ENCODE measurements at regions not wholly inside any gene's neighbourhood (a gene's known extent, or its start where the extent isn't known, plus 50 kb on each side); places are given as distances from the start of the nearest gene placed in this dataset.

DNA sequence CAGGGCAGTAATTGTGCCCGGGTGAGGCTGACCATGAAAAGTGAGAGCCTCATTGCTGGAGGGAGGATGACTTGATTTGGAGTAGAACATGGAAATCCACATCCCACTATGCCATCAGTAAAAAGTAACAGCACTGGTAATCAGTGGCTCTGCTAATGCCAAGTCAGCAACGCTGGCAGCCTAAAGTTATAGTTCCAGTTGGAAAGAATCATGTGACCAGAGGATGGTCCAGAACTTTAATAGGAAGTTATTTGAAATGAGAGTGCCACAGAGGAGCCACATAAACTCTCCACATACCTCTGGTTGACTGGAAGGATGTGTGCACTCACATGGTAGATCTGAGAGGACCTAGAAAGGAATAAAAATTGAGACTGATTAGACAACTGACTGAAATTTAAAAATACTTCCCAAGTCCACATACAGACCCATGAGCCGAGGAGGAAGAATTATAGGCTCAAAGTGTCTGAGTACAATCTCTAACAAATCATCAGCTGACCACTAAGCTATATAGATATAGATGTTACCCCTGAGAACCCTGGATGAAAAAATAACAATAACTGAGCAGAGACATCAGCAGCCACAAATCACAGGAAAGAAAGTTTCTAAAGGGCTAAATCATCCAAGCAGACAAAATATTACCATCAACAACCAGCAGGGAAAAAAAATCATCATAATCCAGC lies 346.8 kb downstream of the STK39 start:
- DNase-seq (ENCODE audit: extremely low read depth in 1 of 11, low read depth in 9 of 11, low spot score in 4 of 11) = no peak

DNA sequence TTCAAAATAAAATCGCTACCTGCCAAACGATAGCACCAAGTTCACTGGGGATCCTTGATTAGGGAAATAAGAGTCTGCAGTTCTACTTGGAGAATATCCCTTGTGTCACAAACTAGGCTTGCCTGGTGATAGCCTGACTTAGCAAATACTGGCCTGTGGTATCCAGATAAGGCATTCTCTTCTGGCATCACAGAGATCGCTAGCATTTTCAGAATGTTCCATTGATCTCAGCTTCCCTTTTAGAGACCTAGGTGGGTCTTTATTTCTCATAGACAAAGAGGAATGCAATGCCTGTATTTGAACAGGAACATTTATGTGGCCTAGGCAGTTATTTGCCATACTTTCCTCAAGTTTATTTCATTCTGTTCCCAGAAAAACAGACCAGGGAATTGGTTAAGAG lies 349.1 kb downstream of the STK39 start:
- no peak for DNase-seq (ENCODE audit: extremely low read depth in 1 of 11, low read depth in 9 of 11, low spot score in 4 of 11)

DNA sequence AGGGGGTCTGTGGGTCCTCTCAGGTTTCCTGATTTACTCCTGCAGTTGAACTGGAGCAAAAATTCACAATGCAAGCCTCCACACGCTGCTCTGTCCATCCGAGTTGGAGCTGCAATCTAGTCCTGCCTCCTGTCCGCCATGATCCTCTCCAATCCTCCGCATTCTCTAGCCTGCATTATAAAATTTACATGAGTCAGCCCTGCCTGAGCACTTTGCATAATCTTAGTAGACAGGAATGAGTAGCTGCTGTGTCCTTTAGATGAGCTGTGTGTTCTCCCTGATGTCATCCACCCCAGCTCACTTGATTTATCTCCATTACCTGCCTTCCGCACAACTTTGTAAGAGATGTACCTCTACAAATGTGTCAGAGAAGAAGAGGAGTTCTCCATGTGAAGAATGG lies 355.6 kb downstream of the STK39 start:
- DNase-seq (ENCODE audit: extremely low read depth in 1 of 11, low read depth in 9 of 11, low spot score in 4 of 11) = no peak

GRCh38 chr2:167890739-167891138 lies 356.7 kb downstream of the STK39 start:
- DNase-seq (ENCODE audit: extremely low read depth in 1 of 11, low read depth in 9 of 11, low spot score in 4 of 11) = no peak

GRCh38 chr2:167880415-167880814 lies 367.0 kb downstream of the STK39 start:
- no peak for DNase-seq (ENCODE audit: extremely low read depth in 1 of 11, low read depth in 9 of 11, low spot score in 4 of 11)

GRCh38 chr2:167875529-167875928 lies 371.9 kb downstream of the STK39 start:
- DNase-seq (ENCODE audit: extremely low read depth in 1 of 11, low read depth in 9 of 11, low spot score in 4 of 11) = no peak

DNA sequence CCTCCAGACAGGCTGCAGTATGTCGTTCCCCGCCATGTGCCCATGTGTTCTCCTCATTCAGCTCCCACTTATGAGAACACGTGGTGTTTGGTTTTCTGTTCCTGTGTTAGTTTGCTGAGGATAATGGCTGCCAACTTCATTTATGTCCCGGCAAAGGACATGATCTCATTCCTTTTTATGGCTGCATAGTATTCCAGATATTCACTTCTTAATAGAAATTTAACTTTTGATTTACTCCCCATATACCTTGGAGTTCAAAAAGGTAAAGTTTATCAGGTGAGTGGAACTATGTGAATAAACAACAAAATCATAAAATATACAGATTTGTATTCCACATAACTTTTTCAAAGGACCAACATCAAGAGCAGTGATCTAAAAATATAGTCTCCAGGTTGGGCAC lies 372.6 kb downstream of the STK39 start:
- DNase-seq (ENCODE audit: extremely low read depth in 1 of 11, low read depth in 9 of 11, low spot score in 4 of 11) = no peak

DNA sequence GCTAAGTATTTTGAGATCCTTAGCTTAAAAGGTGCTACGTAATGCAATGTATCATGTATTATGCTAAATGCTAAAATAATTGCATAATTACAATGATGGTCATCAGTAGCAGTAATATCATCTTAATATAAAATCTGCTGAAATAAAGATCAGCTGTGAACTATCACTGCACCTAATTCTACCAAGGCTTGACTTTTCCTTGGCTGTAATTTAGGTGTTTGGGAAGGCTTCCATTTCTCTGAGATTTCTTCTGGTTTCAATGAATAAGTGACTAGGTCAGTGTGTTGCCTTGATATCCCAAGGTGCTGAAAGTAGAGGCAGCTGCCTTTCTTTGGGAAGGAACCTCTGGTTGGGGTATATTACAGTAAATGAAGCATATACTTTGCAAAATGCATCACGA lies 376.1 kb downstream of the STK39 start:
- no peak for DNase-seq (ENCODE audit: extremely low read depth in 1 of 11, low read depth in 9 of 11, low spot score in 4 of 11)

- no peak for DNase-seq (ENCODE audit: extremely low read depth in 1 of 11, low read depth in 9 of 11, low spot score in 4 of 11)
These were observed 378.2 kb downstream of the STK39 start for GRCh38 chr2:167869200-167869599.

DNA sequence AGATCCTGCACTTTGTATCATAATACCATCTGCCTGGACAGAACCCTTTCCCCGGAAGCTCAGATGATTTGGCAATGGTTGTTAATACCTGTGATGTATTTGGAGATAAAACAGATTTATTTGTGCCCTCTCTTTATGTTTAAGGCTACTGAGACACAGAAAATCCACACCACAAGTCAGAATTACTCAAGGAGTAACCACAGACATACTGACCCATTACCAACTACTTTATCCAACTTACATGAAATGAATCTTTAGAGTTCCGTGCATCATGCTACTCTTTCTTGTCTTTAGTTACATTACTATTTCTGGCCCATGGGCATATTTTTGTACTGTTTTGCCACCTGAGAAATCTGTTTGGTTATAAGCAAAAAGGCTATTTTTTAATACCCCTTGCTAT lies 384.0 kb downstream of the STK39 start:
- DNase-seq (ENCODE audit: extremely low read depth in 1 of 11, low read depth in 9 of 11, low spot score in 4 of 11) = no peak

DNA sequence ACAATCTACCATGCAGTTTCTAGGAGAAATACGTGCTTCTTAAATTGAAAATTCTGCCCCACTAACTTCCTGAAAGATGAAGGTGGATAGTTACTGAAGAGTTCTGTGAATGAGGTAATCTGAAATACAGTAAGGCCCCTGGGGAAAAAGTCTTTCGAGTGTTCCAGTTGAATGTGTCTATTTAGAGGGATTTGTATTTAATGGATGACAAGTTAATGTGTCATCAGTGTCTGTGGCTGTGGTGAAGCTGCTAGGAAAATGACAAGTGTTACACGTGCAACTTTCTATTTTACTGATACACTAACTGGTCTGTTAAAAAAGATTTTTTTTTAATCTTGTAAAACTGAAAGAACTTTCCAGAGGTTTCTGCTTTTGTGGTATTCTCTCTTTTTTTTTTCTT lies 384.6 kb downstream of the STK39 start:
- DNase-seq (ENCODE audit: extremely low read depth in 1 of 11, low read depth in 9 of 11, low spot score in 4 of 11) = peak in 4 of 11 donors; percentile 10 to 32 (median 22)

- DNase-seq (ENCODE audit: extremely low read depth in 1 of 11, low read depth in 9 of 11, low spot score in 4 of 11) = no peak
These were observed 385.1 kb downstream of the STK39 start for GRCh38 chr2:167862296-167862695.

DNA sequence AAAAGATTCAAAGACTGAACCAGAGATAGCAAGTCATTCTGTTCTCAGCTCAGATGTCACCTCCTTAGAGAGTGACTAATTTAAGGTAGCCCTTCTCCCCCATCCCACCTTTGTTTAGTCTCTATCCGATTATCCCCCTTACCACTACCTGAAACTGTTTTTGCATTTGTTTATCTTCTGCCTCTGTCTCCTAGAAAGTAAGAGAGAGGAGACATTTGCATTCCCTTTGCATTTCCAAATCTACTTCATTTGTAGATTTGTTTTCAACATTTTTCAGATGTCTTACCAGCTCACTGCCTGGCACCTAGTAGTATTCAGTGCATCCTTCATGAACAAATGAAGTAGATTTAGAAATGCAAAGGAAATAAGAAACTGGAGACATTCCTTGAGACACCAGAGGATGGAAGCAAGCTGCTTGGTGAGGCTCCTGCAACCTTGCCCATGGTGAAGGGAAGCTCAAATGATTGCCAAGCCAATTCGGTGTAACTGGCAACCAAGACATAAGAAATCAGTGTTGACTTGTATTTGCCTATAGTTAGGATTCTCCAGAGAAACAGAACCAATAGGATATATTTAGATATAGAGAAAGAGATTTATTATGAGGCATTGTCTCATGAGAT lies 385.7 kb downstream of the STK39 start:
- no peak for DNase-seq (ENCODE audit: extremely low read depth in 1 of 11, low read depth in 9 of 11, low spot score in 4 of 11)

DNA sequence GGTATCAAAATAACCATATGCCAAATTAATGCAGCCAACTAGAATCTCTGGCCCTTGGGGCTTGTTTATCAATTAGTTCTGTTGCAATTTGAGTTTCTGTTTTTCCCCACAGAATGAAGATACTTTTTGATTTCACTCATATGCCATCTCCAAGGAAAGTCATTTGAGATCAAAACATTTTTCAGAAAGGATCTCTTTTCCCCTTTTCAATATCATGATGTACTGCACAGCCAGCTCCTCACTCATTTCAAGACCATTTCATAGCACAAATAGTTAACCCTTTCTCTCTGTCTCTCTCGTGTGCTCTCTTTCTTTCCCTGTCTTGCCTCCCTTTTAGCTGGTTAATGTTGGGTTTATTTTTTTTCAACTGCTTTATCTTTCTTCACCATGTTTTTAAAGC lies 387.3 kb downstream of the STK39 start:
- no peak for DNase-seq (ENCODE audit: extremely low read depth in 1 of 11, low read depth in 9 of 11, low spot score in 4 of 11)

DNA sequence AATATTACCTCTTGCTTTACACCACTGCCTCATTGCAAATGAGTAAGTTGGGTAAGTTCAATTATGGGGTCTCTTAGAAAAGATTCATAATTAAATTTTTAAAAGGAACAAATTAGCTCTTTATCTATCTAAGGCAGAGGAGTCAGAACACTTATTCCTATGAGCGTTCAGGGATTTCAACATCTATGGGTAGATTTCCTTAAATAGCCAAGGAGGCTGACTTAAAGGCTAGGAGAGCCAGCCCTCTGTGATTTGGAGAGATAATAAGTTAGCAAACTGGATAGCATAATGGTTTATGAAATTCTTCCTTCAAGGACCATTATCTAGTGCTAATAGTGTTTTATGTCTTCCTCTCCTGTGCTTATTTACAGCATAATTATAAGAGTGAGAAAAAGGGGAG lies 387.7 kb downstream of the STK39 start:
- DNase-seq (ENCODE audit: extremely low read depth in 1 of 11, low read depth in 9 of 11, low spot score in 4 of 11) = no peak

DNA sequence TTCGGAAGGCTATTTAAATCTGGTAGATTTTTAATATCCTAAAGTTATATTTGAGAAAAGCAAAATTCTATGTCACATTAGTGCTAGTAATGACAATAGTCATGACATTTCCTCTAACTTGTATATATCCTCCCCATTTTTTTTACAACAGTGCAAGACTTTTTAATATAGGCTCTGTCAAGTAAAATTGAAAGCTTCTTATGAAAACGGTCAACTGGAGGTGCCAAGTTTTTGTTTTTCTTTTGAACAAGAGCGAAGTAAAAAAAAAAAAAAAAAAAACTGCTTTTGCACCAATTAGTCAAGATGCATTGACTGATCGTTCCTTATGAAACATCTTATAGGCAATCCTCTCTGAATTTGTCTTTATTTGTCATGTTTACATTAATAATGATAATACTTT lies 389.3 kb downstream of the STK39 start:
- DNase-seq (ENCODE audit: extremely low read depth in 1 of 11, low read depth in 9 of 11, low spot score in 4 of 11) = no peak

DNA sequence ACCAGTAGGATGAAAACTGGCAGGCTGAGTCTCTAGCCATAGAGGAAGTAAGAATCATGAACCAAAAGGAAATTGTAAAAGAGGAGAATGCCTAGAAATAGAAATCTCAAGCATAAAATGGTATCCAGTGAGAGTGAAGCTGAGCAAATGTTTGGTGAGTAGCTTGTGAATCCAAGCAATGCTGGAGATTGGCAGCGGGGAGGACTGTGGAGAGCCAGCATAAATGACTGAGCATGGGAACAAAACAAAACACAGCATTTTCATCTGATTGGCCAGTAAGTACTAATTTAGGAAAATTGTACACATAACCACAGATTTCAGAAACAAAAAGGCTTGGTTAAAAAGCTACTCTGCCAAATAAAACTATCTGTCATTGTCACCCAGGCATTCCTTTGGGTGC lies 390.0 kb downstream of the STK39 start:
- no peak for DNase-seq (ENCODE audit: extremely low read depth in 1 of 11, low read depth in 9 of 11, low spot score in 4 of 11)

- no peak for DNase-seq (ENCODE audit: extremely low read depth in 1 of 11, low read depth in 9 of 11, low spot score in 4 of 11)
These were observed 391.2 kb downstream of the STK39 start for GRCh38 chr2:167856190-167856589.

GRCh38 chr2:167855211-167855610 lies 392.2 kb downstream of the STK39 start:
- DNase-seq (ENCODE audit: extremely low read depth in 1 of 11, low read depth in 9 of 11, low spot score in 4 of 11) = no peak

DNA sequence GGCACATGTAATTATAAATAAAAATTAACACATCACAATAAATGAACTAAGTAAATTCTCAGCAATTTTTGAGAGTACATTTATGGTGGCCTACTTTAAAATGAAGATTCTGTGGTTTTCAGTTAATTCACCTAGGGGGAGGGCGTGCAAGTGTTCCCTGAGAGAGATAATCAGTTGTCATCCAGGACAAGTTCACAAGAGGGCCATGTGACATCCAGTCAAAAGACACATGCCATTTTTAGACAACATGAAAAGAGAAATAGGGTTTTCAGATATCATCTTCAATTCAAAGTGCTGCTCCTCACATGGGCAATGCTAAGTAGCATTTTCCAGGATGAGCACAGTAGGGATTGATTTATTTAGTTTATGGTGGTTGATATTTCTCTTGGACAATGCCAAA lies 393.7 kb downstream of the STK39 start:
- DNase-seq (ENCODE audit: extremely low read depth in 1 of 11, low read depth in 9 of 11, low spot score in 4 of 11) = no peak

- no peak for DNase-seq (ENCODE audit: extremely low read depth in 1 of 11, low read depth in 9 of 11, low spot score in 4 of 11)
These were observed 395.5 kb downstream of the STK39 start for GRCh38 chr2:167851876-167852275.
